HepG2 (cell line): ENCODE measurements at regions not wholly inside any gene's neighbourhood (a gene's known extent, or its start where the extent isn't known, plus 50 kb on each side); places are given as distances from the start of the nearest gene placed in this dataset.

Experiments used
- CAMTA2 ChIP-seq: sonication (generic); formaldehyde crosslinking; IDR thresholded peaks from 2 replicates; pipeline ENCODE4 v1.4.0; 2020; ENCODE audit warnings: mild to moderate bottlenecking, missing genetic modification reagents, borderline replicate concordance
- CTCF ChIP-seq: sonication (generic); formaldehyde crosslinking; IDR thresholded peaks from 2 replicates; pipeline ENCODE4 v1.5.0; 2020; ENCODE audit warnings: mild to moderate bottlenecking, missing genetic modification reagents, moderate library complexity
- HNRNPLL ChIP-seq: fragments of 200-400 bp; formaldehyde crosslinking; IDR thresholded peaks from 2 replicates; pipeline ENCODE4 v1.6.1; 2017; ENCODE audit warnings: mild to moderate bottlenecking, low read depth, low read length; ENCODE audit not compliant: poor library complexity, severe bottlenecking
- JUNB ChIP-seq: sonication (generic); formaldehyde crosslinking; IDR thresholded peaks from 2 replicates; pipeline ENCODE4 v1.8.0; 2022; ENCODE audit warnings: missing genetic modification reagents, mild to moderate bottlenecking, borderline replicate concordance
- MYC ChIP-seq: sonication (generic); formaldehyde crosslinking; IDR thresholded peaks from 2 replicates; pipeline ENCODE4 v1.9.0; 2021; ENCODE audit warnings: missing genetic modification reagents, borderline replicate concordance
- WIZ ChIP-seq: sonication (generic); formaldehyde crosslinking; IDR thresholded peaks from 2 replicates; pipeline ENCODE4 v1.5.1; 2020; ENCODE audit warnings: mild to moderate bottlenecking, missing genetic modification reagents
- ZNF253 ChIP-seq: sonication (generic); formaldehyde crosslinking; IDR thresholded peaks from 2 replicates; pipeline ENCODE4 v1.8.0; 2022; ENCODE audit warnings: mild to moderate bottlenecking, missing genetic modification reagents, borderline replicate concordance
- ZNF674 ChIP-seq: sonication (generic); formaldehyde crosslinking; IDR thresholded peaks from 2 replicates; pipeline ENCODE4 v1.5.0; 2020; ENCODE audit warnings: low read depth, mild to moderate bottlenecking, missing genetic modification reagents
- ZNF781 ChIP-seq: sonication (generic); formaldehyde crosslinking; IDR thresholded peaks from 2 replicates; pipeline ENCODE4 v1.5.1; 2020; ENCODE audit warnings: borderline replicate concordance, mild to moderate bottlenecking, missing genetic modification reagents; ENCODE audit errors: not compliant biosample characterization
- TF ChIP-seq, protein P1 (sequence below): sonication (generic); formaldehyde crosslinking; IDR thresholded peaks from 2 replicates; pipeline ENCODE4 v1.8.1; 2023; ENCODE audit warnings: mild to moderate bottlenecking, missing genetic modification reagents, borderline replicate concordance

DNA sequence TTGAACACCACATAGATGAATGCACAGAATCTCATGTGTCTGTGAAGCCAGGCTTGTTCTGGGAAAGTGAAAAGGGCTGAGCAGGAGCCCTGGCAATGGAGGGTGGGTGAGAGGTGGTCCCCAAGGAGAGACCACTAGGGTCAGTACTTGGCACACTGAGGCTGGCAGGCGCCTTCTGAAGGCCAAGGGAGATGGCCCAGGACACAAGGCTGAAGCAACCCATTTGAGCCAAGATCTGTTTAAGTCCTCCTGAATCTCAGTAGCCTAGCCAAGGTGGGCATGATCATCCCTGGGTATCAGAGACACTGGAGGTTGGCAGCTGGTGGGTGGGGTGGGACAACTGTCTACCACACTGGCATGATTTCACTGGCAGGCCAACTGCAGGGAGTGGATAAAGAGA lies 1741.2 kb downstream of the TP53TG3F start:
- TF ChIP-seq ZNF781 (CRISPR knock-in tag) (no peak), ZNF674 (CRISPR knock-in tag) (no peak), ZNF253 (CRISPR knock-in tag) (no peak), HNRNPLL (no peak), JUNB (CRISPR knock-in tag) (no peak), WIZ (CRISPR knock-in tag) (no peak), CAMTA2 (CRISPR knock-in tag) (no peak), MYC (CRISPR knock-in tag) (no peak), CTCF (CRISPR knock-in tag) (no peak)
- TF ChIP-seq, protein P1, sequence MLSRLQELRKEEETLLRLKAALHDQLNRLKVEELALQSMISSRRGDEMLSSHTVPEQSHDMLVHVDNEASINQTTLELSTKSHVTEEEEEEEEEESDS (CRISPR knock-in tag) = no peak
